GM12874 (cell line): ENCODE measurements at regions not wholly inside any gene's neighbourhood (a gene's known extent, or its start where the extent isn't known, plus 50 kb on each side); places are given as distances from the start of the nearest gene placed in this dataset.
A peak's percentile ranks its signal among the peaks of the same experiment; 100 is the strongest.

Experiments used
- TF ChIP-seq, protein P1 (sequence below): IDR thresholded peaks from 2 replicates; pipeline ENCODE4 v1.5.1; 2011; ENCODE audit warnings: low read depth, mild to moderate bottlenecking, control low read depth, low read length, moderate library complexity; ENCODE audit not compliant: insufficient read depth

DNA sequence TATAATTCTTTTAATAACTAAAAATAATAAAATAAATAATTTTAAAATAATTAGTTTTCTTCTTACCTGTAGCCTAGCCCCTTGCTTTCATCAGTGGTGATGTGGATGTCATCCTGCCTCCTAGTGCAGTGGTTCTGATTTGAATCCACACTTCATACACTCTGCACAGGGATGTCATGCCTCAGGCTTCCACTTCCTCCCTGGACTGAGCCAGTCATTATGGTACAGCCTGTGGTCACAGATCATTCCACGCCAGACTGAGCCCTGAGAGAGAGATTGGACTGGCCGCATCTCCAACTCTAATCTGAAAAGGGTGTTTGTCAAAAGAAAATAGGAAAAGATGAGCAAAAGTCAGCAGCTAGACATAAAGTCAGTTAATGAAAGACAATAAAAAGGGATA is 436.2 kb upstream of the IGFBP3 start:
- TF ChIP-seq, protein P1, sequence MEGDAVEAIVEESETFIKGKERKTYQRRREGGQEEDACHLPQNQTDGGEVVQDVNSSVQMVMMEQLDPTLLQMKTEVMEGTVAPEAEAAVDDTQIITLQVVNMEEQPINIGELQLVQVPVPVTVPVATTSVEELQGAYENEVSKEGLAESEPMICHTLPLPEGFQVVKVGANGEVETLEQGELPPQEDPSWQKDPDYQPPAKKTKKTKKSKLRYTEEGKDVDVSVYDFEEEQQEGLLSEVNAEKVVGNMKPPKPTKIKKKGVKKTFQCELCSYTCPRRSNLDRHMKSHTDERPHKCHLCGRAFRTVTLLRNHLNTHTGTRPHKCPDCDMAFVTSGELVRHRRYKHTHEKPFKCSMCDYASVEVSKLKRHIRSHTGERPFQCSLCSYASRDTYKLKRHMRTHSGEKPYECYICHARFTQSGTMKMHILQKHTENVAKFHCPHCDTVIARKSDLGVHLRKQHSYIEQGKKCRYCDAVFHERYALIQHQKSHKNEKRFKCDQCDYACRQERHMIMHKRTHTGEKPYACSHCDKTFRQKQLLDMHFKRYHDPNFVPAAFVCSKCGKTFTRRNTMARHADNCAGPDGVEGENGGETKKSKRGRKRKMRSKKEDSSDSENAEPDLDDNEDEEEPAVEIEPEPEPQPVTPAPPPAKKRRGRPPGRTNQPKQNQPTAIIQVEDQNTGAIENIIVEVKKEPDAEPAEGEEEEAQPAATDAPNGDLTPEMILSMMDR, result no peak

GRCh38 chr7:46356371-46356770 is 435.3 kb upstream of the IGFBP3 start:
- TF ChIP-seq, protein P1, result no peak

DNA sequence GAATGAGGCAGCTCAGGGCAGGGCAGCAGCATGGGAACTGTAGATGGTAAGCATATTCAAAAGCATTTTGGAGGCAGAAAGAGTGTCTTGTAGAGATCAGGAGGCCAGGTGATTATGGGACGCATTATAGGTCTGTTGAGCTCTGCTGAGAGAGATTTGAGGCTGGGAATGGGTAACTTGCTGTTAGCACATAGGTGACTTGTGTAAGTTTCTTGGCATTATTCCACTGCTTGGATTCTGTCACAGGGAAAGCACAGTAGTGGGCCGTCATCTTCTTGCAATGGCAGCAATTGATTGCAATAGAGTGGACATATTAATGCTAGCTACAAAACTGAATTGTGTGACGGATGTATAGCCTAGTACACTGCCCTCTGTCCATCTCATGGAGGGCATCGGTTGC is 434.3 kb upstream of the IGFBP3 start:
- TF ChIP-seq, protein P1, result no peak

GRCh38 chr7:46352004-46352954 is 431.2 kb upstream of the IGFBP3 start:
- TF ChIP-seq, protein P1, result peak; percentile 43

DNA sequence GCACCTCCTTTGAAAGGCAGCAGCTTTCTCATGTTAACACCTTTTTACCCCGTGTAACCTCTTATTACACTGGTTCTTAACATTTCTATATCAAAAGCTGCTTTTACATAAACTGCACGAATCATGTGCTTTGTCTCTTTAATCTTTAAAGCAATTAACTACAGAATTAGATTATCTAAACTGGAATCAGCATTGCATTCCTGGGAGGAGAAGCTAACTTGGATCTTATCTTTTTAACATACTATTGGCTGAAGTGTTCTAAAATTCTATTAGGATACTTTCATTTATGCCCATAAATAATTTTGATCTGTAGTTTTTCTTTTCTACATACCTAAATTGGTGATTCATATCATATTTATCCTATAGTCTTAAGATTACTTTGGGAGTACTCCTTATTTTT is 428.4 kb upstream of the IGFBP3 start:
- TF ChIP-seq, protein P1, result no peak

GRCh38 chr7:46344533-46344932 is 423.5 kb upstream of the IGFBP3 start:
- TF ChIP-seq, protein P1, result no peak

DNA sequence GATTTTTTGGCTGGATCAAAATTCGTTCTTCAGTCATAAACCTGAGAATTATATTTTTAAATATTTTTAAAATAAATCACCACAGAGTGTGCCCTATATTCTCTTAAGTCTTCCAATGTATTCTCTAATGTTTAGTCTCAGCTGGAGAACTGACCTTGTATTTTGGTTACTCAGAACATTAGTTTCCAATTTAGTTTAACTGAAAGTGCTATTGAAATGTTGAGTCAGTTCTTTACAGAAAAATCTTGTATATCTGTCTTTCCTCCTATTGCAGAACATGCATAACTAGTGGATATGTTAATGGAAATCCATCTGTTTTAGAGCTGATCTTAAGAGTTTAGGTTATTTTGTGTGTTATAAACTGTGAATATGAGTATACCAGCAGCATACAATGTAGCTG is 422.7 kb upstream of the IGFBP3 start:
- TF ChIP-seq, protein P1, result no peak
